Keratinocyte (primary cell): ENCODE measurements at regions not wholly inside any gene's neighbourhood (a gene's known extent, or its start where the extent isn't known, plus 50 kb on each side); places are given as distances from the start of the nearest gene placed in this dataset.

Experiments used
- DNase-seq: peaks from one replicate; pipeline ENCODE4 v3.0.0-alpha.2; 2011; ENCODE audit warnings: low read depth, missing footprints, low spot score
- FAIRE-seq: peaks from 2 replicates; lab custom pipeline; 2011; peaks lifted over from hg19 to GRCh38; lab: Jason Lieb, UNC
- H2AFZ ChIP-seq: 2 replicates; pipeline ENCODE4 v1.6.0; 2012; ENCODE audit warnings: low read length, control low read depth, inconsistent platforms; ENCODE audit not compliant: control insufficient read depth
- H3K27ac ChIP-seq: 2 replicates; pipeline ENCODE4 v1.5.1; 2011; ENCODE audit warnings: low read length; ENCODE audit not compliant: control insufficient read depth, insufficient read depth
- H3K27me3 ChIP-seq: 3 replicates; pipeline ENCODE4 v1.6.0; 2011; ENCODE audit warnings: low read length; ENCODE audit not compliant: control insufficient read depth, insufficient read depth; ENCODE audit errors: extremely low read depth
- H3K36me3 ChIP-seq, 2 experiments: 2 replicates in 1 of 2; 3 replicates in 1 of 2; pipeline ENCODE4 v1.5.1; 2011; ENCODE audit warnings: low read length in 2 of 2, mild to moderate bottlenecking in 1 of 2; ENCODE audit not compliant: control insufficient read depth in 2 of 2, insufficient read depth in 2 of 2; ENCODE audit errors: extremely low read depth in 1 of 2
- H3K4me1 ChIP-seq: 3 replicates; pipeline ENCODE4 v1.5.1; 2011; ENCODE audit warnings: low read length; ENCODE audit not compliant: control insufficient read depth, insufficient read depth; ENCODE audit errors: extremely low read depth
- H3K4me2 ChIP-seq: 3 replicates; pipeline ENCODE4 v1.6.0; 2011; ENCODE audit warnings: low read depth, low read length; ENCODE audit not compliant: control insufficient read depth, insufficient read depth; ENCODE audit errors: extremely low read depth
- H3K4me3 ChIP-seq, 3 experiments: fragments of 200-600 bp in 1 of 3; sonication (generic) in 1 of 3; 2 replicates in 2 of 3; 3 replicates in 1 of 3; pipeline ENCODE4 v1.5.1; 2011 to 2016; ENCODE audit warnings: low read length in 3 of 3, mild to moderate bottlenecking in 3 of 3, control low read depth in 2 of 3, inconsistent platforms in 1 of 3, low read depth in 1 of 3, mixed read lengths in 1 of 3, mixed run types in 1 of 3, moderate library complexity in 1 of 3; ENCODE audit not compliant: control insufficient read depth in 2 of 3, insufficient read depth in 2 of 3; ENCODE audit errors: extremely low read depth in 1 of 3
- H3K79me2 ChIP-seq: 2 replicates; pipeline ENCODE4 v1.6.0; 2012; ENCODE audit warnings: low read length; ENCODE audit not compliant: control insufficient read depth, insufficient read depth
- H3K9ac ChIP-seq: 3 replicates; pipeline ENCODE4 v1.6.0; 2011; ENCODE audit warnings: low read length; ENCODE audit not compliant: control insufficient read depth, insufficient read depth; ENCODE audit errors: extremely low read depth
- H3K9me1 ChIP-seq: 3 replicates; pipeline ENCODE4 v1.6.0; 2011; ENCODE audit warnings: low read length; ENCODE audit not compliant: control insufficient read depth, insufficient read depth; ENCODE audit errors: extremely low read depth
- H3K9me3 ChIP-seq: 2 replicates; pipeline ENCODE4 v1.5.1; 2012; ENCODE audit warnings: low read depth, low read length; ENCODE audit not compliant: control insufficient read depth
- H4K20me1 ChIP-seq: 3 replicates; pipeline ENCODE4 v1.6.0; 2011; ENCODE audit warnings: low read length; ENCODE audit not compliant: control insufficient read depth, insufficient read depth; ENCODE audit errors: extremely low read depth
- CTCF ChIP-seq, 3 experiments: IDR thresholded peaks in 1 of 3; conservative IDR thresholded peaks in 1 of 3; optimal IDR thresholded peaks in 1 of 3; 2 replicates in 2 of 3; 3 replicates in 1 of 3; pipeline versions ENCODE3 to v1.5.1; 2011; ENCODE audit warnings: low read length in 3 of 3, mild to moderate bottlenecking in 3 of 3, moderate library complexity in 2 of 3, control low read depth in 1 of 3, inconsistent platforms in 1 of 3; ENCODE audit not compliant: insufficient read depth in 2 of 3; ENCODE audit errors: extremely low read depth in 1 of 3
- EZH2 ChIP-seq: IDR thresholded peaks from one replicate; pipeline ENCODE4 v1.6.1; 2012; ENCODE audit warnings: inconsistent platforms, mild to moderate bottlenecking, low read length, moderate library complexity
- dilution Hi-C: fragments of 300-500 bp; cut with MboI; formaldehyde crosslinking; loops from one replicate; pipeline ENCODE4 v1.7.0; 2020; ENCODE audit warnings: low sequenced_read_pairs; ENCODE audit not compliant: extremely low pct_ligation_motif_present

- DNase-seq = no peak
- no peaks in the 10 kb centered on the region for H3K4me1 ChIP-seq
- no peaks in the 10 kb centered on the region for H3K79me2 ChIP-seq
- no peaks in the 10 kb centered on the region for H3K36me3 ChIP-seq
- TF ChIP-seq CTCF (optimal IDR thresholded peaks at IDR 0.05 in 1 of 3, IDR thresholded peaks at IDR 0.05 in 1 of 3, conservative IDR thresholded peaks at IDR 0.05 in 1 of 3; ENCODE audit: extremely low read depth in 1 of 3, insufficient read depth in 2 of 3, low read length in 3 of 3) (no peak), EZH2 (no peak)
- no peak overlapping the region for H3K27ac ChIP-seq
- H3K4me3 ChIP-seq = no peak overlapping the region
- no peak for FAIRE-seq
- no peaks in the 10 kb centered on the region for H3K27me3 ChIP-seq
- dilution Hi-C loops = no loop called here
- H4K20me1 ChIP-seq = no peaks in the 10 kb centered on the region
- H3K4me2 ChIP-seq = no peak overlapping the region
- no peak overlapping the region for H3K9ac ChIP-seq
- H2AFZ ChIP-seq = no peak overlapping the region
- no peaks in the 10 kb centered on the region for H3K9me3 ChIP-seq
- no peaks in the 10 kb centered on the region for H3K9me1 ChIP-seq
These were observed 59.6 kb upstream of the TAB3 start for GRCh38 chrX:30948626-30949025.

DNA sequence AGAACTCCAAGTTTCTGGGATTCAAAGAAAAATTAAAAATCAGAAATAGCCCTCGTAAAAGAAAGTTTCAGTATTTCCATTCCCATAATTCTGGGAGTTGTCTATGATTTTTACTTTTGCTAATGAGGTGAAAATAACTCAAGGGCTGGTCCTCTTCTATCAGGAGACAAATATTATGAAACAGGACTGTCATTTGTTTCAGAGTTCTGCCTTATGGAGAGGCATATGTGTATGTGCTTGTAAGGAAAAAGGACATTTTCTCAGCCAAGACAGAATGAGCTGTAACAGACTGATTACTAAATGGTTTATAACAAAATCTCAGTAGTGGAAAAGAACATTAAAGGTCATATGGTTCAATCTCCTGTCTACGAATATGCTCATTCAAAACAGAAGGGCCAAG, 59.0 kb upstream of the TAB3 start:
- no peak overlapping the region for H3K4me3 ChIP-seq
- no peaks in the 10 kb centered on the region for H3K79me2 ChIP-seq
- DNase-seq = no peak
- no peaks in the 10 kb centered on the region for H4K20me1 ChIP-seq
- H3K9ac ChIP-seq = no peak overlapping the region
- dilution Hi-C loops = no loop called here
- TF ChIP-seq CTCF (optimal IDR thresholded peaks at IDR 0.05 in 1 of 3, IDR thresholded peaks at IDR 0.05 in 1 of 3, conservative IDR thresholded peaks at IDR 0.05 in 1 of 3; ENCODE audit: extremely low read depth in 1 of 3, insufficient read depth in 2 of 3, low read length in 3 of 3) = no peak
- H2AFZ ChIP-seq = no peak overlapping the region
- no peaks in the 10 kb centered on the region for H3K4me1 ChIP-seq
- no peak overlapping the region for H3K27ac ChIP-seq
- H3K9me1 ChIP-seq = no peaks in the 10 kb centered on the region
- H3K9me3 ChIP-seq = no peaks in the 10 kb centered on the region
- no peaks in the 10 kb centered on the region for H3K36me3 ChIP-seq
- no peaks in the 10 kb centered on the region for H3K27me3 ChIP-seq
- no peak for FAIRE-seq
- no peak overlapping the region for H3K4me2 ChIP-seq
